Loucy (cell line): ENCODE measurements at regions not wholly inside any gene's neighbourhood (a gene's known extent, or its start where the extent isn't known, plus 50 kb on each side); places are given as distances from the start of the nearest gene placed in this dataset.

Experiments used
- CTCF ChIP-seq: fragments of 200-600 bp; sonication (generic); conservative IDR thresholded peaks from 2 replicates; pipeline ENCODE4 v1.5.1; 2014; ENCODE audit warnings: mild to moderate bottlenecking, antibody characterized with exemption, low read length
- EZH2phosphoT487 ChIP-seq: fragments of 200-600 bp; IDR thresholded peaks from 2 replicates; pipeline ENCODE4 v1.6.1; 2018; ENCODE audit warnings: antibody characterized with exemption, mild to moderate bottlenecking, moderate library complexity, borderline replicate concordance

DNA sequence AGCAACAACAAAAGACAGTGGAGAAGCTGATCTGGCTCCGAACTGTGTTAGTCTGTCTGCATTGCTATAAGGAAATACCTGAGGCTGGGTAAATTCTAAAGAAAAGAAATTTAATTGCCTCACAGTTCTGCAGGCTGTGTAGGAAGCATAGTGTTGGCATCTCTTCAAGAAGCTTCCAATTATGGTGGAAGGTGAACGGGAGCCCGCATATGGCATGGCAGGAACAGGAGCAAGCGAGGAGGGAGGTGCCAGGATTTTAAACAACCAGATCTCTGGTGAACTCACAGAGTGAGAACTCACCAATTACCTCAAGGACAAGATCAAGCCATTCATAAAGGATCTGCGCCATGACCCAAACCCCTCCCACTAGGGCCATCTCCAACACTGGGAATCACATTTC is 293.5 kb downstream of the SMOC2 start:
- TF ChIP-seq CTCF (no peak), EZH2phosphoT487 (no peak)
